HG03439 (cell line): ENCODE measurements at regions not wholly inside any gene's neighbourhood (a gene's known extent, or its start where the extent isn't known, plus 50 kb on each side); places are given as distances from the start of the nearest gene placed in this dataset.

Source experiments
- ATAC-seq: cut with Tn5 transposase; IDR thresholded peaks from one replicate; pipeline ENCODE4 v1.9.1; 2021; ENCODE audit warnings: mild to moderate bottlenecking, moderate library complexity; ENCODE audit not compliant: unreplicated experiment

GRCh38 chr21:38938343-38938742 is 132.6 kb downstream of the ETS2 start:
- no peak for ATAC-seq

DNA sequence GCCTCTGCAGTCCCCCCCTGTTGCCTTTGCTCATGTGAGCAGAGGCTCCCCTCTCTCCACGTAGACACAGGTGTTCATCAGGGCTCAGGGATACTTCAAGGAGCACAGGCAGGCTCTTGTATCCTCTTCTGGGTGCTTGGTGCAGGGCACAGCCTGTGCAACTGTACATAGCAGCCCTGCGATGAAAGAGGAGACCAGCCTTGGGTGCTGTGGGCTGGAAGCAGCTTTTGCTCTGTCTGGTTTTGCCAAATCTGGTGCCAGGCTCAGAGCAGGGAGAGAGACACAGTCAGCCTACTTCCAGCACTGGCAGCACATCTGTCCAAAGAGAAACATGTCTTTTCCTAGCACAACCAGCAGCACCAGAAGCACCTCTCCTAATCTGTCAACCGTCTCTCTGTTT is 132.1 kb downstream of the ETS2 start:
- no peak for ATAC-seq

GRCh38 chr21:38937286-38937790 is 131.6 kb downstream of the ETS2 start:
- ATAC-seq: no peak

DNA sequence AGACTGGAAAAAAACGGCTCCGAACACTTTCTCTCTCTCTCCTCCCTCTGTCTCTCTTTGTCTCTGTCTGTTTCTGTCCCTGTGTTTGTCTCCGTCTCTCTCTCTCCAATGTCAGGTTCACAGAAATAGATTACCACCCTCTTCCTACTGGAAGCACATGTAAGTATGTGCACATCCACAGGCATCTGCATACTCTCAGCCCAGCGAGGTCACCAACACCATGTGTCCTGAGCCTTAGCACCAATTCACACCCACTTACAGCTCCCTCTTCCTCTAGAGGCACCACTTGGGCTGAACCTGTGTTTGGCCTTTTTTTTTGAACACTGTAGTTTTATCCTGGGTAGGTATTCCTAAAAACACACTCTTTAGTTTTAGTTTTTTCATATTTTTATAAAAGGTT is 130.5 kb downstream of the ETS2 start:
- ATAC-seq: no peak

GRCh38 chr21:38933731-38934130 is 128.0 kb downstream of the ETS2 start:
- ATAC-seq: no peak

GRCh38 chr21:38931291-38931690 is 125.6 kb downstream of the ETS2 start:
- ATAC-seq: no peak

DNA sequence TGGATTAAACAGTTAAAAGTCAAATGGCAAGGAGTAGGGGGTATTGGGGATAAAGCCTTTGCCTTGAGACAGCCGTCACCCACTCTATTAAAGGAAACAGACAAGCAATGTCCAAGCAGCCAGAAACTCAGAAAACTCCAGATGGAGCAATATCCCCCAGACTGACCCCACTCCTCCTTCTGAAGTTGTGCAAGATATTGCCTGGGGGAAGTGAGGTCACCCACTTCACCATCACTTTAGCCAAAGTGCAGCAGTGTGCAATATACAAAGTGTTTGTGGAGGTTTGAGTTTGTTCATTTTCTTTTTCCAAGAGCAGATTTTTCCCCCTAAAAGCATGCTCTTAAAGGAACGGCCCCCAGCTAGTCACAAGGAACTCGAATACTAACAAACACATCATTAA is 125.1 kb downstream of the ETS2 start:
- no peak for ATAC-seq

- ATAC-seq: no peak
These were observed 124.3 kb downstream of the ETS2 start for GRCh38 chr21:38930066-38930465.

DNA sequence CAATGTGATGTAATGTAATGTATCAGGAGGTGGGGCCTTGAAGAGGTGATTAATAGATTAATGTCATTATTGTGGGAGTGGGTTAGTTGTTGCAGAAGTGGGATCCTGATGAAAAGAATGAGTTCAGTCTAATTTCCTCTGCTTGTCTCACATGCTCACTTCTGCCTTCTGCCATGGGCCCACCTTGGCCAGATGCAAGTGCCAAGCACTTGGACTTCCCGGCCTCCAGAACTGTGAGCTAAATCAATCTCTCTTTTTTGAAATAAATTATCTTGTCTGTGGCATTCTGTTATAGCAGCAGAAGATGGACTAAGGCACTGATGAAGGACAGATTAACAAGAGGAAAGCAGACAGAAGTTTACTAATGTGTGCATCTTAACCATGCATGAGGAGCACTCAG is 123.9 kb downstream of the ETS2 start:
- ATAC-seq: no peak

DNA sequence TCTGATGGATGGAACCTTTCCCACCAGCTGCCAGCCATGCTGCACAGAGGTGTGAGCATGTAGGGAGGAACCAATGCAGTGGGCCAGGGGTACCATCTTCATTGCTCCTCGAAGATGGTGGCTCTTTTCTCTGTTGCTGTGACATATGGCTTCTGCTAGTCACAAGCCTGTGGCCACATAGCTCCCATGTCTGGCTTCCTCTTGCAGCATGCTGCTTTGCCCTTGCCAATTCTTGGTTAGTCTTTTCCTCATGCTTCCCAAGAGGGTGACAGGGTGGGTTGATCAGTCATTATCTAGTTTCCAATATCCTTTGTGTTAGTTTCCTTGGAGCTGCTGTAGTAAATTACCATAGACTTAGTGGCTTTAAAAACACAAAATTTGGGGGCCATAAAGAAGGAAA is 123.4 kb downstream of the ETS2 start:
- no peak for ATAC-seq

DNA sequence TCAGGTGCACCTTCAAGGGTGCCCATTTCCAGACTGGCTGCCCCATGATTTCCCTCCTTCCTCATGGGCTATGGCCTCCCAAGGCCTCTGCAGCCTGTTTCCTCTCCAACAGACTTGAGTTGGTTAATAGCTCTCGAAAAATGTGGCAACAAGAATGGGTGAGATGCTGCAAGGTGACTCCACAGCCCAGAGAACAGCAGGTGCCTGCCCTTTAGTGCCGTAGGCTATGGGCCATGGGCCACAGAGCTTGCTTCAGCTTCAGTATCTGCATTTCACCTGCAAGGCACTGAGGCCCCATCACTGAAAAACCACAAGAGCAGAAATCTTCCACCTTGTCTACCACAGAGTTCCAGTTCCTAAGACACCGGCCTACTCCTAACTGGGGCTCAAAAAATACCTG is 122.0 kb downstream of the ETS2 start:
- ATAC-seq: no peak

DNA sequence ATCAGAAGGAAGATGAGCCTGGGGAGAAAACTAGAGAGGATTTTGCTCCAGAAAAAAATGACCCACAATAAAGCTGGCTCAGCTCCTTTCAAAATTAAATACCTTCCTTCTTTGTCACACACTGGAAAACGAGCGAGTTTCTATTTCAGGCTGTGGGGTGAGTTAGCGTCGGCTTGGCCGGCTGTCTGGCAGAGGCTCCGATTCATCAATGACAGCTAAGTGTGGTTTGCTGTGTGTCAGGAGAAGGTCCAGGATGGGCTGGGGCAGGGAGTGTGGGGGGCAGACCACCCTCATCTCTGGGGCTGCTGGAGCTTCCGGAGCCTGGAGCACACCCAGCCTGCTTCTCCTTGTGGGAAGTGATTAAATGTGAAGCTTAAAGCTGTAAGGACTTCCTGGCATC is 120.2 kb downstream of the ETS2 start:
- ATAC-seq: no peak

- ATAC-seq: no peak
These were observed 119.7 kb downstream of the ETS2 start for GRCh38 chr21:38925478-38925877.

- no peak for ATAC-seq
These were observed 119.2 kb downstream of the ETS2 start for GRCh38 chr21:38924954-38925353.

DNA sequence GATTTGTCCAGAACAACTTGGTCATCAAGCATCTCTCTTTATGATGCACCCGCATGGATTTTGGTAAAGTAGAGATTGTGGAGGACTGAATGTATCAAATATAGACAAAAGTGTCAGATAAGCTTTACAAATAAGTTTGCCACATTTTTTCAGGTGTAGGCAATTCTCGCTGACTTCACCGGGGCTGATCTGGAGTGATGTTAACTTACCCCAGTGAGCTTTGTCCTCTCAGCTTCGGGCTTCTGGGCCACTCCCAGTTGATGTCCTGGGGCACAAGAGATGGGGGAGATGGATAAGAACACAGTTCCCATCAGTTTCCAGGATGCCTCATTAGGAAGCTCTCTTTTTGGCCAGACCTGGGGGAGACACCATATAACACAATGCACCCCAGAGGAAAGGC is 117.7 kb downstream of the ETS2 start:
- no peak for ATAC-seq

- no peak for ATAC-seq
These were observed 116.9 kb downstream of the ETS2 start for GRCh38 chr21:38922474-38923235.

DNA sequence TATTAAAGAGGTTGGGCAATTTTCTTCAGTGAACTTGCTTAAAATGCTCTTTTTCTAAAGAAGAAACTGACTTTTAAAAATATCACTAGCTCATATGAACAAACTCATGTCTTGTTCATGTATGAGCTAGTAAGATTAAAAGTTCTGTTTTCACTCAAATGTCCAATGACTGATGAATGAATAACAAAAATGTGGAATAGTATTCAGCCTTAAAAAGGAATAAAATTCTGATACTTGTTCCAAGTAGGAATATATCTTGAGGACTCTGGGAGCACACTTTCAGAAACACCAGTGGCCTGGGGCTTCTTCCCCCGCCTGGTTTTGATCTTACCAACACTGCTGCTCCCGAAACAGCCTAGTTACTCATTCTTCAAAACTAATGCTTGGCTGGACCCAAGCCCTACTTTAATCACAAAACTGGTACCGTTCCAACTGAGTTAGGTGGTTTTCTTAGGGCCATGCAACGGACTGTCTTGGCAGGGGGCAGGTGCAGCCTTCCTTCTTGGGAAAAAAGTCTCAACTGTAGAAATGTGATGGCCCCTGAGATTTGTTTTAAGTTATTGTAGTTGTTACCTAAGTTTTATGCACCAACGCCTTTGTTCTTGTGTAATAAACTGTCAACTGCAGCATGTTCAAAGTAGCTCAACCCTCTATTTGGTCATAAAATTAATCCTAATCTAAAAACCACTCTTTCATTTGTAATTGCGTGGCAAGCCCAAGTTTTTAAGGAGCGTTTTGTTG is 116.0 kb downstream of the ETS2 start:
- no peak for ATAC-seq

DNA sequence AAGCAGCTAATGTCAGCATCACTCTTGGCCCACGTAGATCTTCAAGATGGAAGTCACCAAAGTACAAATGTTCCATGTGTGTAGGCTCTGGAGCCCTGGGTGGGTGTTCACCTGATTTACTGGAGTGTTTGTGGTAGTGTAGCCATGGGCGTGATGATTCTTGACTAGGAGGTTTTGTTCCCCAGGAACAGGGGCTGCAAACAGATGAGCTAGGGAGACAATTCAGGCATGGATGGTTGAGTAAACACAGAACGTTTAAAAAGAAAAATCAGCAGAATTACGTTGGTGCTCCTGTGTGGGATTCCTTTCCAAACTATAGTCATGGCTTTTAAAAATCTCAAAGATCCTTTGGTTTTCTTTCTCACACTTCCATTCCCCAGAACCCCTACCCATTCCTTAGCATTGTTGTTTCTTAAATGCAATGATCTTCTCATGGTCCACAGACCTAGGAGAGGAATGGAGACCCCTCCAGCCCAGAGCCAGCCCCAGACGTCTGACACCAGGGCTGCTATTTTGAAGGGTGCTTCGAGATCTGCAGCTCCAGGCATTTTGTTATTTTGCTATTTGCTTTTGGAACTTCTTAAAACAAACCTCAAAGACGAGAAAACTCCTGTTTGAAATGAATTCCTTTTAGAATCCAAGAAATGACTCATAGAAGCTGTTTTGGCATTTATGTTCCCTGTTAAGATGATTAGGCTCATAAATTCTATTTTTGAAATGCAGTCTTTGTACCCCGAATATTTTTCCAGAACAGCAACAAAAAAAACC is 115.1 kb downstream of the ETS2 start:
- ATAC-seq: no peak

DNA sequence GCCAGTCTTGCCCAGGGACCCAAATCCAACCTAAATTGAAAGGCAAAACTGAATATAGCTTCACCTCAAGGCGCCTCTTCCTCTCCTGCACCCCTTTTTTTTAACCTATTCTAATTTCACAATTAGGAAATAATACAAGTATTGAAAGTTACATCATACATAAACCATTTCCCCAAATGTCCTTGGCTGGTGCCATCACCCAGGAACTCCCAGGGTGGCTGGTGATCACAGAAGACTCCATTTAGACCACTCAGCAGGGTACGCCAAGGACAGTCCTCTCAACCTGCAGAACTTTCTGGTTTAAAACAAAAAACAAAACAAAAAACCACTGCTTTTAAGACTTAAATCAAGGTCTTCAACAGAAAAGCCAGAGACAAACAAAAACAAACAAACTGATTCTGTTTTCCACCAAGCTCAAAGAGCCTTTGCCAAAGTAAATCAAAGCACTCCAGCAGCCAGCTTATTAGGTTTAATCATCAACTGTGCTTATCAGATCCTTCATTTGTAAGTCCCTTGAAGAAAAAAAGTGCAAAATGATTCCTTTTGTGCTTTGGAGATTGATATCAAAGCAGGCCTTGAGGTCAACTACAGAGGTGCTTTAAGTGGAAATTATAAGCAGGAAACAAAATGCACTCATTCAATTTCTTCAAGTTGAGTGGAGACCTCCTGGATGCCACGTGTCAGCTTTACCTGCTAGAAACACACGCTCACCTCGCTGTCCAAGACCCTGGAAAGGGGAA is 113.0 kb downstream of the ETS2 start:
- ATAC-seq: no peak

DNA sequence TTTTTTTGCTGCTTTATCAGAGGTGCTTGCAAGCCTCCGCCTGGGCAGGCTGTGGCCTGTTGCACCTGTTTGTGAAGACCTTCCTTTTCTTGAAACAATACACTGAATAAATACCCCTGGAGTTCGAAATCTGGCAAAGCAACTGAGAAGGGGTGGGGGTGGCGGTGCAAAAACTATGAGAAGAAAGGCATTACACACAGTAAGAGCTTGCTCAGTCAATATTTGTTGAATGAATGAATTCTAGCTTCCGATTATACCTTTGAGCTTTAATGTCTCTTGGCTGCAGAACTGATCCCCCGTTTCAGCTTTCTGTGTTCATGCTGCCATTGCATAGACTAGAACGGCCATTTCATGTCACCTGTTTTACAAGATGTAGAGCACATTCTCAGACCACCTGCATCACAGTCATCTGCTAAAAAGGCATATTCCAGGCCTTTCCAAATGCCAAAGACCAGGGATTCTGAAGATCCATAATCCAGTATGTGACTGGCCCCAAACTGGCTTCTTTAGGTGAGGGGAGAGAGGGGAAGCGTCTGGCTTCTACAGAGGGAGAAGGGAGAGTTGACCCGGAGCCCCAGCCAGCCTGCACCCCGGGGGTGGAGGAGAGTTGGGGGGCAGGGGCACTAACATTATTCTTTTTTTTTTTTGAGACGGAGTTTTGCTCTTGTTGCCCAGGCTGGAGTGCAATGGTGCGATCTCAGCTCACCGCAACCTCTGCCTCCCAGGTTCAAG is 111.5 kb downstream of the ETS2 start:
- ATAC-seq: no peak
